NCI-H69 (cell line): ENCODE measurements at regions not wholly inside any gene's neighbourhood (a gene's known extent, or its start where the extent isn't known, plus 50 kb on each side); places are given as distances from the start of the nearest gene placed in this dataset.

Experiments used
- DNase-seq: peaks from one replicate; lab custom pipeline; 2025; lab: John Stamatoyannopoulos, UW

GRCh38 chr4:26020083-26020668 is 106.2 kb downstream of the SMIM20 start:
- peak; percentile 4 for DNase-seq

GRCh38 chr4:26020881-26021280 is 106.9 kb downstream of the SMIM20 start:
- no peak for DNase-seq

GRCh38 chr4:26021417-26022345 is 107.7 kb downstream of the SMIM20 start:
- peak; percentile 63 for DNase-seq

- peak; percentile 83 for DNase-seq
Observed at GRCh38 chr4:26022346-26023202, 108.6 kb downstream of the SMIM20 start.

GRCh38 chr4:26023203-26023972 is 109.4 kb downstream of the SMIM20 start:
- no peak for DNase-seq

GRCh38 chr4:26024079-26024478 is 110.1 kb downstream of the SMIM20 start:
- no peak for DNase-seq

- no peak for DNase-seq
Observed at GRCh38 chr4:26028133-26028792, 114.2 kb downstream of the SMIM20 start.

GRCh38 chr4:26028793-26029567 is 115.0 kb downstream of the SMIM20 start:
- peak; percentile 23 for DNase-seq

GRCh38 chr4:26029568-26030131 is 115.6 kb downstream of the SMIM20 start:
- DNase-seq, result no peak

GRCh38 chr4:26030260-26030667 is 116.2 kb downstream of the SMIM20 start:
- no peak for DNase-seq

GRCh38 chr4:26030780-26031179 is 116.8 kb downstream of the SMIM20 start:
- DNase-seq, result no peak

- peak; percentile 43 for DNase-seq
Observed at GRCh38 chr4:26031704-26032103, 117.7 kb downstream of the SMIM20 start.

- peak; percentile 51 for DNase-seq
Observed at GRCh38 chr4:26032142-26032541, 118.1 kb downstream of the SMIM20 start.

GRCh38 chr4:26032630-26033317 is 118.8 kb downstream of the SMIM20 start:
- DNase-seq, result peak; percentile 89

- peak; percentile 1 for DNase-seq
Observed at GRCh38 chr4:26033389-26033788, 119.4 kb downstream of the SMIM20 start.

- DNase-seq, result no peak
Observed at GRCh38 chr4:26034849-26035248, 120.8 kb downstream of the SMIM20 start.

- DNase-seq, result no peak
Observed at GRCh38 chr4:26035921-26036320, 121.9 kb downstream of the SMIM20 start.

- no peak for DNase-seq
Observed at GRCh38 chr4:26039639-26040359, 125.8 kb downstream of the SMIM20 start.

GRCh38 chr4:26044524-26044923 is 130.5 kb downstream of the SMIM20 start:
- no peak for DNase-seq
